ENCODE measurements at regions not wholly inside any gene's neighbourhood (a gene's known extent, or its start where the extent isn't known, plus 50 kb on each side); places are given as distances from the start of the nearest gene placed in this dataset.

DNA sequence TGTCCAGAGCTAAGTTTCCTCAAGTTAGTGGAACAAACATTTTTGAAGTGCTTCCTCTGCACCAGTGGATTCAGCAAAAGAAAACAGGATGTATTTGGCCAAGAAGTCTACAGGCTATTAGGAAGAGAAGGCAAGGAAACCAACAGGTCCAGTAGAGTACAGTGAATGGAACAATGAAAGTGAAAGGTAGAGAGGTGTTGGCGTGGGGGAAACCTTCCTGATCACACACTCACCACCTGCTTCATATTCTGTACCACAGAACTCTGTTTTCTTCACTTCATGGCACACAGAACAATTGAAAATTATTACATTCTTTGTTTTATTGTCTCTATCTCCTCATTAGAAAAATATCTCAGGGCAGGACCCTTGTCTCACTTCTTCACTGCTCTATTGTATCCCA lies 417.4 kb upstream of the FMR1 start:
- intact Hi-C loops (cut with micrococcal nuclease): no loop called here
- no peak overlapping the region for H3K4me3 ChIP-seq (ENCODE audit: low read length)
- no peak overlapping the region for H3K27ac Mint-ChIP-seq
- no peaks in the 10 kb centered on the region for H3K4me1 Mint-ChIP-seq
- H3K27me3 Mint-ChIP-seq (ENCODE audit: low read depth in 2 of 2): no peaks in the 10 kb centered on the region
- H3K27me3 ChIP-seq (ENCODE audit: control insufficient read depth, insufficient read depth, low read length): no peaks in the 10 kb centered on the region
- H3K4me1 ChIP-seq (ENCODE audit: control insufficient read depth, insufficient read depth, low read length): no peaks in the 10 kb centered on the region
- H3K36me3 ChIP-seq (ENCODE audit: control insufficient read depth, insufficient read depth, low read length): no peaks in the 10 kb centered on the region
- H3K9me3 Mint-ChIP-seq: peaks cover 5 to 13% of the 10 kb centered on the region in 2 donors
- H3K27ac ChIP-seq (ENCODE audit: low read length): no peak overlapping the region
- no peaks in the 10 kb centered on the region for H3K9me3 ChIP-seq (ENCODE audit: control insufficient read depth, insufficient read depth, low read length)
- no peaks in the 10 kb centered on the region for H3K36me3 Mint-ChIP-seq
- TF ChIP-seq, protein P1, sequence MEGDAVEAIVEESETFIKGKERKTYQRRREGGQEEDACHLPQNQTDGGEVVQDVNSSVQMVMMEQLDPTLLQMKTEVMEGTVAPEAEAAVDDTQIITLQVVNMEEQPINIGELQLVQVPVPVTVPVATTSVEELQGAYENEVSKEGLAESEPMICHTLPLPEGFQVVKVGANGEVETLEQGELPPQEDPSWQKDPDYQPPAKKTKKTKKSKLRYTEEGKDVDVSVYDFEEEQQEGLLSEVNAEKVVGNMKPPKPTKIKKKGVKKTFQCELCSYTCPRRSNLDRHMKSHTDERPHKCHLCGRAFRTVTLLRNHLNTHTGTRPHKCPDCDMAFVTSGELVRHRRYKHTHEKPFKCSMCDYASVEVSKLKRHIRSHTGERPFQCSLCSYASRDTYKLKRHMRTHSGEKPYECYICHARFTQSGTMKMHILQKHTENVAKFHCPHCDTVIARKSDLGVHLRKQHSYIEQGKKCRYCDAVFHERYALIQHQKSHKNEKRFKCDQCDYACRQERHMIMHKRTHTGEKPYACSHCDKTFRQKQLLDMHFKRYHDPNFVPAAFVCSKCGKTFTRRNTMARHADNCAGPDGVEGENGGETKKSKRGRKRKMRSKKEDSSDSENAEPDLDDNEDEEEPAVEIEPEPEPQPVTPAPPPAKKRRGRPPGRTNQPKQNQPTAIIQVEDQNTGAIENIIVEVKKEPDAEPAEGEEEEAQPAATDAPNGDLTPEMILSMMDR (IDR thresholded peaks at IDR 0.05): no peak
- DNase-seq (no peak), ATAC-seq (no peak)
- no CpG with 5 or more reads among the region's 1 CpG for WGBS (ENCODE audit: insufficient coverage)
- no peak overlapping the region for H3K4me3 Mint-ChIP-seq

DNA sequence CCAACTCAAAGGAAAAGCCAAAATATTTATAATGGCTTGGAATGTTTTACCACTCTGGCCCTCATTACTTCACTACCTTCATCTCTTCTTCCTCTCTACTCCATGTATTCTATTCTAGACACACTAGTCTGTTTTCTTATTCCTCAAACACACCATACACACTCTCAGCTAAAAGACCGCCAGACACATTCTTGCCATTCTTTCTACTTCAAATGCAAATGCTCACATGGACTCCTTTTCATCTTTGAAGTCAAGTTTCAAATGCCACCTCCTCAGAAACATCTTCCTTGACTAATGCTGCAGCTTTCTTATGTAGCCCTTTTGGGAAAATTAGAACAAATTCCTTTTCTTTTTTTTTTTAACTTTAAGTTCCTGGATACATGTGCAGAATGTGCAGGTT lies 412.9 kb upstream of the FMR1 start:
- H3K36me3 ChIP-seq (ENCODE audit: control insufficient read depth, insufficient read depth, low read length): no peaks in the 10 kb centered on the region
- 87% methylated on average over 1 of the region's 1 CpG for whole genome bisulfite sequencing (ENCODE audit: insufficient coverage)
- no peak overlapping the region for H3K4me3 ChIP-seq (ENCODE audit: low read length)
- intact Hi-C loops (cut with micrococcal nuclease): no loop called here
- TF ChIP-seq, protein P1 (IDR thresholded peaks at IDR 0.05): no peak
- Mint-ChIP-seq H3K9me3 (peaks cover 3 to 14% of the 10 kb centered on the region in 2 donors), H3K27me3 (ENCODE audit: low read depth in 2 of 2) (no peaks in the 10 kb centered on the region), H3K36me3 (no peaks in the 10 kb centered on the region), H3K27ac (no peak overlapping the region), H3K4me3 (no peak overlapping the region), H3K4me1 (no peaks in the 10 kb centered on the region)
- ATAC-seq: no peak
- no peaks in the 10 kb centered on the region for H3K4me1 ChIP-seq (ENCODE audit: control insufficient read depth, insufficient read depth, low read length)
- no peak overlapping the region for H3K27ac ChIP-seq (ENCODE audit: low read length)
- no peak for DNase-seq
- no peaks in the 10 kb centered on the region for H3K9me3 ChIP-seq (ENCODE audit: control insufficient read depth, insufficient read depth, low read length)
- no peaks in the 10 kb centered on the region for H3K27me3 ChIP-seq (ENCODE audit: control insufficient read depth, insufficient read depth, low read length)

DNA sequence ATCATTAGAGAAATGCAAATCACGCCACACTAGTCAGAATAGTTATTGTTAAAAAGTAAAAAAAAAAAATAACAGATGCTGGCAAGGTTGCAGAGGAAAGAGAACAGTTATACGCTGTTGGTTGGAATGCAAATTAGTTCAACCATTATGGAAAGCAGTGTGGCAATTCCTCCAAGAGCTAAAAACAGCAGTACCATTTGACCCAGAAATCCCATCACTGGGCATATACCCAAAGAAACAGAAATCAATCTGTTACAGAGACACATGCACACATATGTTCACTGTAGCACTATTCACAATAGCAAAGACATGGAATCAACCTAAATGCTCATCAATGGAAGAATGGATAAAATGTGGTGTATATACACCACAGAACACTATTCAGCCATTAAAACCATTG lies 388.7 kb upstream of the FMR1 start:
- Mint-ChIP-seq H3K4me3 (no peak overlapping the region), H3K27me3 (ENCODE audit: low read depth in 2 of 2) (no peaks in the 10 kb centered on the region), H3K4me1 (no peaks in the 10 kb centered on the region), H3K9me3 (peaks cover 2 to 5% of the 10 kb centered on the region in 2 donors), H3K27ac (no peak overlapping the region), H3K36me3 (no peaks in the 10 kb centered on the region)
- intact Hi-C loops (cut with micrococcal nuclease): no loop called here
- H3K27me3 ChIP-seq (ENCODE audit: control insufficient read depth, insufficient read depth, low read length): no peaks in the 10 kb centered on the region
- no peaks in the 10 kb centered on the region for H3K4me1 ChIP-seq (ENCODE audit: control insufficient read depth, insufficient read depth, low read length)
- no peak overlapping the region for H3K4me3 ChIP-seq (ENCODE audit: low read length)
- 96% methylated on average over 2 of the region's 2 CpGs for WGBS (ENCODE audit: insufficient coverage)
- DNase-seq (no peak), ATAC-seq (no peak)
- H3K9me3 ChIP-seq (ENCODE audit: control insufficient read depth, insufficient read depth, low read length): no peaks in the 10 kb centered on the region
- H3K27ac ChIP-seq (ENCODE audit: low read length): no peak overlapping the region
- H3K36me3 ChIP-seq (ENCODE audit: control insufficient read depth, insufficient read depth, low read length): no peaks in the 10 kb centered on the region
- TF ChIP-seq, protein P1 (IDR thresholded peaks at IDR 0.05): no peak

DNA sequence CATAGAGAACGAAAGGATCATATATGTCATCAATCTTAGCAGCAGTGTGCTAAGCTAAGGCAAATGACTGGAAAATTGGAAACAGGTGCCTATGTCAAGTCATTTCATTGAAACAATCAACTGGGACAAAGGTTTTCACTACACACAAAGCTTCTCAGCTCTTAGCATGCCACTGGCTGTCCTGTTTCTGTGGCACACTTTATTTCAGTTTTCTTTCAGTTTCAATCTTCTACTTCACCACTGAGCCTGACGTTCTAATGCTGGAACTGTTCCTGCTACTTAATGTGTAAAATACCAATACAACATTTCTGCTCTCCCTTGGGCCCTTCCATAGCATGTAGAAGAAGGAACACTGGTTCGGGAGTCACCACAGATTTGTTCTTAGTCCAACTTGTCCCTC lies 378.3 kb upstream of the FMR1 start:
- Mint-ChIP-seq H3K9me3 (peaks cover 0 to 3% of the 10 kb centered on the region in 2 donors), H3K36me3 (no peaks in the 10 kb centered on the region), H3K27me3 (ENCODE audit: low read depth in 2 of 2) (no peaks in the 10 kb centered on the region), H3K4me1 (no peaks in the 10 kb centered on the region), H3K4me3 (no peak overlapping the region), H3K27ac (no peak overlapping the region)
- no peak overlapping the region for H3K27ac ChIP-seq (ENCODE audit: low read length)
- TF ChIP-seq, protein P1 (IDR thresholded peaks at IDR 0.05): no peak
- H3K36me3 ChIP-seq (ENCODE audit: control insufficient read depth, insufficient read depth, low read length): no peaks in the 10 kb centered on the region
- no peak overlapping the region for H3K4me3 ChIP-seq (ENCODE audit: low read length)
- H3K27me3 ChIP-seq (ENCODE audit: control insufficient read depth, insufficient read depth, low read length): no peaks in the 10 kb centered on the region
- intact Hi-C loops (cut with micrococcal nuclease): no loop called here
- DNase-seq (no peak), ATAC-seq (no peak)
- no peaks in the 10 kb centered on the region for H3K9me3 ChIP-seq (ENCODE audit: control insufficient read depth, insufficient read depth, low read length)
- 57% methylated on average over 1 of the region's 3 CpGs for WGBS (ENCODE audit: insufficient coverage)
- no peaks in the 10 kb centered on the region for H3K4me1 ChIP-seq (ENCODE audit: control insufficient read depth, insufficient read depth, low read length)
